ENCODE measurements at regions not wholly inside any gene's neighbourhood (a gene's known extent, or its start where the extent isn't known, plus 50 kb on each side); places are given as distances from the start of the nearest gene placed in this dataset.

- TF ChIP-seq POLR2AphosphoS5 (IDR thresholded peaks at IDR 0.05) (no peak), CTCF (IDR thresholded peaks at IDR 0.05; ENCODE audit: poor library complexity, severe bottlenecking) (no peak), REST (IDR thresholded peaks at IDR 0.05; ENCODE audit: borderline replicate concordance) (no peak), EZH2 (IDR thresholded peaks at IDR 0.05; ENCODE audit: borderline replicate concordance, insufficient read depth, low read length, poor library complexity, severe bottlenecking) (no peak), RAD21 (conservative IDR thresholded peaks at IDR 0.05) (no peak), EP300 (conservative IDR thresholded peaks at IDR 0.05; ENCODE audit: poor library complexity, severe bottlenecking) (no peak), MXI1 (conservative IDR thresholded peaks at IDR 0.05; ENCODE audit: poor library complexity, severe bottlenecking) (no peak), SMC3 (conservative IDR thresholded peaks at IDR 0.05; ENCODE audit: poor library complexity) (no peak)
These were observed 90.4 kb upstream of the KIT start for GRCh38 chr4:54567327-54567726.

Measured in neural cell (in vitro differentiated cells).